Upper lobe of left lung (tissue), 6 donors: ENCODE measurements at regions not wholly inside any gene's neighbourhood (a gene's known extent, or its start where the extent isn't known, plus 50 kb on each side); places are given as distances from the start of the nearest gene placed in this dataset.

Experiments used
- ATAC-seq, 2 donors: fragments of 200-7000 bp; cut with Tn5 transposase; one replicate each; pipeline ENCODE4 v1.9.1; 2022; ENCODE audit warnings: mild to moderate bottlenecking in 2 of 2, moderate library complexity in 2 of 2; ENCODE audit not compliant: low FRiP score in 2 of 2
- DNase-seq, 2 donors: peaks; one replicate each; pipeline ENCODE4 v3.0.0-alpha.2; 2019 to 2020
- H3K27ac ChIP-seq, 4 donors: fragments of 200-600 bp; sonication (generic); one replicate each; pipeline ENCODE4 v1.5.1; 2016 to 2019
- H3K27me3 ChIP-seq, 4 donors: fragments of 200-600 bp; sonication (generic); one replicate each; pipeline ENCODE4 v1.5.1; 2017 to 2019
- H3K36me3 ChIP-seq, 4 donors: fragments of 200-600 bp; sonication (generic); one replicate each; pipeline ENCODE4 v1.5.1; 2016 to 2019
- H3K4me1 ChIP-seq, 4 donors: fragments of 200-600 bp; sonication (generic); one replicate each; pipeline ENCODE4 v1.5.1; 2018 to 2019
- H3K4me3 ChIP-seq, 4 donors: fragments of 200-600 bp; sonication (generic); one replicate each; pipeline ENCODE4 v1.5.1; 2017 to 2019; ENCODE audit warnings: mild to moderate bottlenecking in 2 of 4, moderate library complexity in 1 of 4
- H3K9me3 ChIP-seq, 4 donors: fragments of 200-600 bp; sonication (generic); one replicate each; pipeline ENCODE4 v1.5.1; 2018 to 2019
- EP300 ChIP-seq, 4 donors: sonication (generic); formaldehyde crosslinking; IDR thresholded peaks; one replicate each; pipeline ENCODE4 v1.5.1; 2017; ENCODE audit warnings: antibody characterized with exemption in 4 of 4, control low read depth in 2 of 4
- POLR2A ChIP-seq, 4 donors: fragments of 450-650 bp; IDR thresholded peaks; one replicate each; pipeline ENCODE4 v1.5.1; 2016 to 2017; ENCODE audit warnings: antibody characterized with exemption in 4 of 4, mild to moderate bottlenecking in 2 of 4
- POLR2AphosphoS5 ChIP-seq, 2 donors: sonication (generic); formaldehyde crosslinking; IDR thresholded peaks; one replicate each; pipeline ENCODE4 v1.5.1; 2017; ENCODE audit warnings: antibody characterized with exemption in 2 of 2
- WGBS, 2 donors: methylation state at CpG; one replicate each; pipeline ENCODE4 v1.1.5; 2017 to 2018; 5-methylcytosine and 5-hydroxymethylcytosine counted together
- TF ChIP-seq, protein P1 (sequence below), 6 experiments: fragments of 450-650 bp in 4 of 6; fragments of 200-600 bp in 2 of 6; sonication (generic) in 2 of 6; IDR thresholded peaks; one replicate each; pipeline ENCODE4 v1.5.1; 2016 to 2019; ENCODE audit warnings: antibody characterized with exemption in 6 of 6
- donor health status: DM: no; HTN: no; CAD: no; lungs with moderate emphysema.
- donor health status: DM: no; HTN: yes; CAD: no; lungs with severe emphysema.

DNA sequence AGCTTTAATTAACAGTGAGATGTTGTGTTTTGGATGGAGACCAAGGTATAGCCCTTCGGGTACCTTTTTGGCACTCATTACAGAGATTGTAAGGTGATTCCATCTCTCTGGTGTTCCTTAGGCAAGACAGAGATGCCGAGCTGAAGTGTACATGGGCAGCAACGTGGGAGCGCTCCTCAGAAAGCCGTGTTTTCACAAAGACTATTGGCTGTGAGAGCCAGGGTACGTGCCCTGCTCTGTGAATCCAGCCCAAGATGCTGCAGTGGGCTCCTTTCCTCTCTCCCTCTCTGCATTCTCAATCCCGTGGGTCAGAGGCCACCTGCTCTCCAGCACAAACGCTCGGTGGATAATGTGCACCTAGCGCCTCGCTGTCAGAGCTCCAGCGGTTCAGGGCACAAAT is 203.0 kb upstream of the EPHA4 start:
- H3K27me3 ChIP-seq, result no peaks in the 10 kb centered on the region
- no peaks in the 10 kb centered on the region for H3K4me1 ChIP-seq
- WGBS, 2 donors, result 72 to 78% methylated on average over 12 of the region's 12 CpGs
- ATAC-seq, result no peak
- H3K36me3 ChIP-seq, result no peaks in the 10 kb centered on the region
- TF ChIP-seq POLR2AphosphoS5 (IDR thresholded peaks at IDR 0.05), result no peak
- H3K27ac ChIP-seq, result no peak overlapping the region
- no peak overlapping the region for H3K4me3 ChIP-seq
- DNase-seq, result no peak
- no peaks in the 10 kb centered on the region for H3K9me3 ChIP-seq

DNA sequence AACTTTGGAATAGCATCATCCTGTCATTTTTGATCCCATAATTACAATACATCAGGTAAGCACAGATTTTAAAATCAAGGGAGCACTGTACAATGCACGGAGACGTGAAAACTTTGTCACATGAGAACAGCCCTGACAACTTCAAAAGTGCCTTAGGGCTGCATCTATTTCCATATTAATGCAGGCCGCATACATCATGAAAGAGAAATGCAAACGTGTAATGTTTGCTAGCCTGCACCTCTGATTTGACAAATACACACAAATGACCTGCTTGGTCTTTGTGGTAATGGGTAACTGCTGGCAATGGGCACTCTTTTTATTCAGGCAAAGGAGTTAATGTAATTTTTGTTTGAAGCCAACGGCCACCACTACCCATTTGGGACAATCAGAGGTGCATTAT is 202.0 kb upstream of the EPHA4 start:
- no peaks in the 10 kb centered on the region for H3K4me1 ChIP-seq
- H3K27ac ChIP-seq, result no peak overlapping the region
- 79% methylated on average over 5 of the region's 5 CpGs for WGBS, 2 donors
- H3K9me3 ChIP-seq, result no peaks in the 10 kb centered on the region
- no peak for ATAC-seq
- no peak overlapping the region for H3K4me3 ChIP-seq
- H3K36me3 ChIP-seq, result no peaks in the 10 kb centered on the region
- TF ChIP-seq POLR2AphosphoS5 (IDR thresholded peaks at IDR 0.05), result no peak
- TF ChIP-seq EP300 (IDR thresholded peaks at IDR 0.05), result no peak
- TF ChIP-seq, protein P1, sequence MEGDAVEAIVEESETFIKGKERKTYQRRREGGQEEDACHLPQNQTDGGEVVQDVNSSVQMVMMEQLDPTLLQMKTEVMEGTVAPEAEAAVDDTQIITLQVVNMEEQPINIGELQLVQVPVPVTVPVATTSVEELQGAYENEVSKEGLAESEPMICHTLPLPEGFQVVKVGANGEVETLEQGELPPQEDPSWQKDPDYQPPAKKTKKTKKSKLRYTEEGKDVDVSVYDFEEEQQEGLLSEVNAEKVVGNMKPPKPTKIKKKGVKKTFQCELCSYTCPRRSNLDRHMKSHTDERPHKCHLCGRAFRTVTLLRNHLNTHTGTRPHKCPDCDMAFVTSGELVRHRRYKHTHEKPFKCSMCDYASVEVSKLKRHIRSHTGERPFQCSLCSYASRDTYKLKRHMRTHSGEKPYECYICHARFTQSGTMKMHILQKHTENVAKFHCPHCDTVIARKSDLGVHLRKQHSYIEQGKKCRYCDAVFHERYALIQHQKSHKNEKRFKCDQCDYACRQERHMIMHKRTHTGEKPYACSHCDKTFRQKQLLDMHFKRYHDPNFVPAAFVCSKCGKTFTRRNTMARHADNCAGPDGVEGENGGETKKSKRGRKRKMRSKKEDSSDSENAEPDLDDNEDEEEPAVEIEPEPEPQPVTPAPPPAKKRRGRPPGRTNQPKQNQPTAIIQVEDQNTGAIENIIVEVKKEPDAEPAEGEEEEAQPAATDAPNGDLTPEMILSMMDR (IDR thresholded peaks at IDR 0.05), result no peak
- no peak for TF ChIP-seq POLR2A (IDR thresholded peaks at IDR 0.05)
- no peaks in the 10 kb centered on the region for H3K27me3 ChIP-seq
- DNase-seq, result no peak

DNA sequence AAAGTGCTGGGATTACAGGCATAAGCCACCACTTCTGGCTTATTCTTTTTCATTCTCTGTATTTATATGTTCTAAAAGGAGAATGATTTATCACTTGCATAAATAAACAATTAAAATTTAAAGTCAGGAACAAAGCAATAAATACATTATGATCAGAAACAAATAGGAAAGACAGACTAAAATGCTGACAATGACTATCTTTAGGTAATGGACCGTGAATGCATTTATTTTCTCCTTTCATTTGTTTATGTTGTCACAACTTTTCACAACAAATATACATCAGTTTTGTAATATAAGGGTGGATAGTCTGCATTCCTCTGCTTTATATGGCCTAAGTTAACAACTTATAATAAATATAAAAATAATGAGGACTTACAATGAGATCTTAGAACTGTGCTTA is 199.2 kb upstream of the EPHA4 start:
- WGBS, 2 donors, result 82 to 100% methylated on average over 1 of the region's 1 CpG
- Histone ChIP-seq H3K27ac (no peak overlapping the region), H3K27me3 (no peaks in the 10 kb centered on the region), H3K9me3 (no peaks in the 10 kb centered on the region), H3K36me3 (no peaks in the 10 kb centered on the region), H3K4me1 (no peaks in the 10 kb centered on the region), H3K4me3 (no peak overlapping the region)
- DNase-seq (no peak), ATAC-seq (no peak)
- TF ChIP-seq, protein P1 (IDR thresholded peaks at IDR 0.05), result no peak
- TF ChIP-seq POLR2A (IDR thresholded peaks at IDR 0.05), result no peak
- no peak for TF ChIP-seq EP300 (IDR thresholded peaks at IDR 0.05)
- TF ChIP-seq POLR2AphosphoS5 (IDR thresholded peaks at IDR 0.05), result no peak

DNA sequence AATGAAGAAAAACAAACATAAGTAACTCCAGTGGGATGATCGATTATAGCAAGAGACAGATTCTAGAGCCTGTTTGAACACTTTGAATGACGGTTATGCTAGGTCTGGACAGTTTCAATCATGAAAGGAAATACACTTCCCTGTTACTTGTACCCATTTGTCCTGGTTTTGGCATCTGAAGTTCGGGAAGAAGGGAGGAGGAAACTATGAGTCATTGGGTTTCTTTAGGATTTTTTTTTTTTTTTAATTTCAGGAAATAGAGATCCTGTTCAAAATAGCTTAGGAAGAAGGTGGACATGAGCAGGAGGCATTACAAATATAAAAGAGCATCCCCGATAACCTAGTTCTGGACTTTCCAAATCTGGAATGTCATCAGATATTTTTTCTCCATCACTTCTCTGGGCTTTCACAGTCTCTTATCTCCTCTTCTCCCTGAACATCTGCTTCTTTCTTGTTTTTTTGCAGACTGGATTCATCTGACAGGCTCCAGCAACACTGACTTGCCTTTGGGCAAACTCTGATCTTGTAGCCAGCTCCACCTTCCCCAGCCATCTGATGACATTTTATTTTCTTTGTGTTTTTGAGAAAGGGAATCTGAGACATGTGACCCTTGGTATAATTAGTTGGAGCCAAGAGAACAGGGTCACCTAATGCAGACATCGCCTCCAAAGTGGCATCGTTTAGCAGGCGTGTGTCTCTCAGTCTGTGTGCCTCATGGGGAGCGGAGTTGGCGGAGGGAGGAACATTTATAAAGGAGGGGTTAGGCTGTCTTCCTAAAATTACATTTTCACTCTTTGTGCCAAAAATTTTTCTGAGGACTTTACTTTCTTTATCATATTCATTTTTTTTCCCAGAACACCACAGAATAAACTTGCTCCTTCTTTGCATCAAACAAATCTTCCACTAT is 195.3 kb upstream of the EPHA4 start:
- Histone ChIP-seq H3K4me1 (no peaks in the 10 kb centered on the region), H3K4me3 (no peak overlapping the region), H3K27me3 (no peaks in the 10 kb centered on the region), H3K9me3 (no peaks in the 10 kb centered on the region), H3K27ac (no peak overlapping the region), H3K36me3 (no peaks in the 10 kb centered on the region)
- DNase-seq (no peak), ATAC-seq (no peak)
- TF ChIP-seq POLR2AphosphoS5 (IDR thresholded peaks at IDR 0.05) (no peak), POLR2A (IDR thresholded peaks at IDR 0.05) (no peak), EP300 (IDR thresholded peaks at IDR 0.05) (no peak)
- TF ChIP-seq, protein P1 (IDR thresholded peaks at IDR 0.05), result no peak
- 69 to 70% methylated on average over 9 of the region's 9 CpGs for WGBS, 2 donors

DNA sequence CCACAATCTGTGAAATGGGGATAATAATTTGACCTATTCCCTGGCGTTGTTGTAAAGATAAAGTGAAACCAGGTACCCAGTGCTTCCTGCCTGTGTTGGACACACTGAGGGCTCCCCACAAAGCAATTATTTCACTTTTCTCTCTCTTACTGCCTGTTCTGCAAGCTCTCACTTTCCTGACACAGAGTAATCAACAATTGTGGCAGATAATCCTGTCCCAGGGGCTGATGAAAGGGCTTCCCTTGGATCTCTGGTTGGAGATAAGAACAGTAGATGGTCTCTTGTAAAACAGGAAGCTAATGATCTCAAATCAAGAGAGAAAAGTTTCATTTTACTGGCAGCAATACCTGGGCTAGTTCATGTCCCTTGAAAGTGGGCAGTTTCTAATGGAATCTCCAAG is 190.4 kb upstream of the EPHA4 start:
- Histone ChIP-seq H3K4me1 (no peaks in the 10 kb centered on the region), H3K4me3 (no peak overlapping the region), H3K27ac (no peak overlapping the region), H3K27me3 (no peaks in the 10 kb centered on the region), H3K9me3 (no peaks in the 10 kb centered on the region), H3K36me3 (no peaks in the 10 kb centered on the region)
- 58 to 68% methylated on average over 1 of the region's 1 CpG for WGBS, 2 donors
- no peak for TF ChIP-seq POLR2AphosphoS5 (IDR thresholded peaks at IDR 0.05)
- TF ChIP-seq POLR2A (IDR thresholded peaks at IDR 0.05), result no peak
- TF ChIP-seq EP300 (IDR thresholded peaks at IDR 0.05), result no peak
- TF ChIP-seq, protein P1 (IDR thresholded peaks at IDR 0.05), result no peak
- DNase-seq (no peak), ATAC-seq (no peak)
